NCI-H2107 (cell line): ENCODE measurements at regions not wholly inside any gene's neighbourhood (a gene's known extent, or its start where the extent isn't known, plus 50 kb on each side); places are given as distances from the start of the nearest gene placed in this dataset.
"Not testable (repeated sequence)": the region's sequence is repeated elsewhere in the genome, so short reads cannot be mapped to it uniquely, and the experiment has no call there.

Experiments
- DNase-seq: peaks from one replicate; lab custom pipeline; 2025; lab: John Stamatoyannopoulos, UW

DNA sequence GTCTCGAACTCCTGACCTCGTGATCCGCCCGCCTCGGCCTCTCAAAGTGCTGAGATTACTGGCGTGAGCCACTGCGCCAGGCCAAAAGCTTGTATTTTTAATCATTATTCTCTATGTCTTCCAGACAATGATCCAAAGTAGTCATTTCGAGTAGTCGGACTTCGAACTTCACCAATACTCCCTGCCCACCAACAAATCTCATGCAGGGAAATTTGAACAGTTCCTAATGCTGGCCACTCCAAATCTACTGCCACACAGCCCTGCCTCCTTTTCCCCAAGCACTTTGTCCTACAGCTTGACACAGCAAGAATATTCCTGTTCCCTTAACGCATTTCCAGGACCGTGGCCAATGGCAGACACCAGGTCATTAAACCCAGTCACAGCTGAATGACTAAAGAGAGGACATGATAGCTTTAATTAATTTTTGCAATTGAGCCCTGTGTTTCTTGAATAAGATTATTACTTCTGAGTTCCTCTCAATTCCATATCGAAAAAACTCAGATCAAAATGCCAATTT is 142.3 kb upstream of the NRP1 start:
- no peak for DNase-seq

DNA sequence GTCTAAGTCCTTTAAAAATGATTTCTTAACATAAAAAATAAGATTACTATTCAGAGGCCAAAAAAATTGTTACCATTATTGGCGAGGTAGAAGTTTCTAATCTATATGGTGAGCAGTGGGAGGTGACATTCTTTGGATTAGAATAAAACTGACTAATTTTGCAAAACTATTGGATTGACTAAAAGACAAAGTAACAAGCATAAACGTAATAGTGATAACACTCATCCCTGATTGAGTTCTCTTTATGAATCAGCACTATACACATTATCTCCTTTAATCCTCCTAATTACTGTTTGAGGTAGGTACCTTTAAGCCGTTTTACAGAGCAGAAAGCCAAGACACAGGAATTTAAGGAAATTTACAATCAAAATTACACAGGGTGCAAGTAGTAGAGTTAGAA is 139.2 kb upstream of the NRP1 start:
- DNase-seq = no peak

DNA sequence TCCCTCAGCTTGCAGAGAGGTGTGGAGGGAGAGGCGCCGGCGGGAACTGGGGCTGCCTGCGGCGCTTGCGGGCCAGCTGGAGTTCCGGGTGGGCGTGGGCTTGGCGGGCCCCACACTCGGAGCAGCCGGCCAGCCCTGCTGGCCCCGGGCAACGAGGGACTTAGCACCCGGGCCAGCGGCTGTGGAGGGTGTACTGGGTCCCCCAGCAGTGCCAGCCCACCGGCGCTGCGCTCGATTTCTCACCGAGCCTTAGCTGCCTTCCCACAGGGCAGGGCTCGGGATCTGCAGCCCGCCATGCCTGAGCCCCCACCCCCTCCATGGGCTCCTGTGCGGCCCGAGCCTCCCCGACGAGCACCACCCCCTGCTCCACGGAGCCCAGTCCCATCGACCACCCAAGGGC is 133.5 kb upstream of the NRP1 start:
- DNase-seq = not testable (repeated sequence)

DNA sequence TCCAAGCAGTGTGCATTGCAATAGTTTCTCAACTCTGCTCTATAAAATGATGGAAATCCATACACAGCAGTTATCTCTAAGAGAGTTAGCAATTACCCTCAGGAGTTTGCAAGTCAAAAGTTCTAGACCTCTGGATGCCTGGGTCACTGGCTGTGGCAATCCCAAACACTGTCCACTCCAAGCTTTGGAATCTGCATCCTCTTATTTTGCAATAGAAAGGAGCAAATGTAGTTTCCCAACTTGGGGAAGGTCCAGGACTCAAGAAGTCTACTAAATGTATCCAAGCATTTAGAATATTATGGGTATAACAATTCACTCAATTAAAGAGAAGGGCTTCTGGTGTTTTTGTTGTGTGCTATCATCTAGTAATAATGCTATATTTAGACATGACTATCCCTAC is 131.3 kb upstream of the NRP1 start:
- no peak for DNase-seq

DNA sequence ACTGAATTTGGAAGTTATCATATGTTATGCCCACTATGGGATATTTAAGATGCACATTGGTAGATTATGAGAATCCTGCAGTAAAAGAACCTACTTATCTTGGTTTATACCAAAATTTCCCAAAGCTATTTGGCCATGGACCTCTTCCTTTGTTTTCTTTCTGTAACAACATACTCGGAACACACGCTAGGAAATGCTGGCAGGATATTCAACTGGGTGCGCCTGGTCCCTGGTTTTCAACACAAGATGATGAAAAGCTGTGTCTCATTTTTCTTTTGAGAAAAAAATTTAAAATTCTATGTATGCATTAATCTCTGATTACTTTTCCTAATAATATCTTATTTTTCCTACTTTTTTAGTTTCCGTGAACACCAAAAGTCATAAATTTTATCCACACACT is 128.5 kb upstream of the NRP1 start:
- no peak for DNase-seq

DNA sequence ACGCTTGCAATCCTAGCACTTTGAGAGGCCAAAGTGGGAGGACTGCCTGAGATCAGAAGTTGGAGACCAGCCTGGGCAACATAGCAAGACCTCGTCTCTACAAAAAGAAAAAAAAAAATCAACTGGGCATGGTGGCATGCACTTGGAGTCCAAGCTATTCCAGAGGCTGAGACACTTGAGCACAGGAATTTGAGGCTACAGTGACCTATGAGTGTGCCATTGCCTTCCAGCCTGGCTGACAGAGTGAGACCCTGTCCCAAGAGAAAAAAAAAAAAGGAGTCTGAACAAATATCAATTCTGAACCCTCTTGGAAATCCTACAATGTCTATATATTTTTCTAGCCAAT is 126.8 kb upstream of the NRP1 start:
- no peak for DNase-seq

DNA sequence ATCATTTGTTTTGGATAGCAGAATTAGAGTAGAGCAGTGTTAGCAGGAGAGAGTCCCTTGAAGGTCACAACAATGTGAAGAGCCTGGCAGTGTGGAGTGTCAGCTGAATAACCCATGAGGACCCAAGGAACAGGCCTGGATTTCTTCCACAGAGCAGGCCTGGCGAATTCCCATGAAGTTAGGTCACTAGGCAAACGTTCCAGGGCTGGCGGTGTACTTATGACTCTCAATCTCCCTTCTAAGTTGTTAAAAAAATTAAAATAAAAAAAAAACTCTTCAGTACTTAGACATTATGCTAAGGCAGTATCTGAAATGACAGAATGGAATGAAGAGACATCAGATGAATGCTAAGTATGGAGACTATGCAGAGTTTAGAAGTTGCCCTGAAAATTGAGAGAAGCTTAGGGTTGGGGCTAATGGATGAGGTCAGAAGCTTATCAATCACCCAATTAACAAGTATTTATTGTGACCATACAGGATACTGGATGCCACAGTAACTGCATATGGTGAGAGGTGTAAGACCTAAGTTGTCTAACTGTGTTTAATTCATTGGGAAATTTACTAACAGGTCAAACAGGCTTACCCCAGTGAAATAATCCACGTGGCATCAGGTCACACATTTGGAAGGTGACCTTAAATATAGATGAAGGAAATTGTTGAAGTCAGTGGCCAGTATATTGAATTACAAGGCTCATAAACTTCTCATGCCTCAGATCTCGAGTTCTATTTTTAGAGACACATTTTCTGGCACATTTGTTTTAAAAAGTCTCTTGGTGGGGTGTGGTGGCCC is 126.2 kb upstream of the NRP1 start:
- no peak for DNase-seq

DNA sequence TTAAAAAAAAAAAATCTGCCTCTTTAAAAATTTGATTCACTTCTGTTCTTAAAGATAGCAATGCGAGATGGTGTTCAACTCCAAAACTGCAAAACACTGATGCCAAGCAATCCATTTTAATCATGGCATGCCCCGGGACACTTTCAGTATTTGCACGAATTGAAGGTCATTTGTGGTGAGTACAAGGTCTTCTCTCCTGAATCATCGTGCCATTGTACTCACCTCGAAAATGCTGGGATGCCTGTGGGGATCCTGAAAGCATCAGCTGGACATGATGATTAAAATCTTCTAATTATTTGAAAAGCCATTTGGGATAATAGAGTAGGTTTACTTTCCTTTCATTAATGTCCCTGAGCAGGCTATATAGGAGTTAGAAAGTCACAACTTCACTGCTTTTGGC is 125.1 kb upstream of the NRP1 start:
- DNase-seq = no peak

DNA sequence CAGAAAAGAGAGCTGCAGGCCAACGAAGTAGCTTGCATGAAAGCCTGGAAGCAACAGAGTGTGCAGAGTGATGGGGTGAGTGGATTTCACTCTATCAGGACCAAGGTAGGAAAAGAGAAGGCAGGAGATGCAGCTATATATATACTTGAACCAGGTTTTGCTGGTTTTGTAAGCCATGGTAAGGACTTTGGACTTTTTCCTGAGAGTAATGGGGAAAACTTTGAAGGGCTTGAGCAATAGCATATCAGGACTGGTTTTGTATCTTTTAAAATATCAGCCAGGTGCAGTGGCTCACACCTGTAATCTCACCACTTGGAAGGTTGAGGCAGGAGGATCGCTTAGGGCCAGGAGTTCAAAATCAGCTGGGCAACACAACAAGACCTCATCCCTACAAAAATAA is 120.6 kb upstream of the NRP1 start:
- DNase-seq = no peak

DNA sequence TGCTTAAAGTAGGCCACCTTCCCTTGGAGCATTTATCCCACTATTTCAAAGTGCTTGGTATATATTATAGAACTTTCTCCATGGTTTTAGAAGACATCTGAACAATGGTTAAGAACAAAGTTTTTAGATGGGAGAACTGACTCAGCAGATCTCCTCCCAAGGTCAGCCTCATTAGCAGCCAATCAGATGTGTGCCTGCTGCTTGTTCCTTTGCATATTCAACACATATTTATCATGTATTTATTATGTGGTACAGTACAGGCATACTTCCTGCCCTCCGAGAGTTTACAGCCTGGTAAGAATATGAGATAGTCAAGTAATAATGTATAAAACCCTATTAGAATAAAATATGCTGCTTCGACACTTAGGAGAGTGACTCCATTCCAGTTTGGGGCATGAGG is 120.1 kb upstream of the NRP1 start:
- DNase-seq = no peak

DNA sequence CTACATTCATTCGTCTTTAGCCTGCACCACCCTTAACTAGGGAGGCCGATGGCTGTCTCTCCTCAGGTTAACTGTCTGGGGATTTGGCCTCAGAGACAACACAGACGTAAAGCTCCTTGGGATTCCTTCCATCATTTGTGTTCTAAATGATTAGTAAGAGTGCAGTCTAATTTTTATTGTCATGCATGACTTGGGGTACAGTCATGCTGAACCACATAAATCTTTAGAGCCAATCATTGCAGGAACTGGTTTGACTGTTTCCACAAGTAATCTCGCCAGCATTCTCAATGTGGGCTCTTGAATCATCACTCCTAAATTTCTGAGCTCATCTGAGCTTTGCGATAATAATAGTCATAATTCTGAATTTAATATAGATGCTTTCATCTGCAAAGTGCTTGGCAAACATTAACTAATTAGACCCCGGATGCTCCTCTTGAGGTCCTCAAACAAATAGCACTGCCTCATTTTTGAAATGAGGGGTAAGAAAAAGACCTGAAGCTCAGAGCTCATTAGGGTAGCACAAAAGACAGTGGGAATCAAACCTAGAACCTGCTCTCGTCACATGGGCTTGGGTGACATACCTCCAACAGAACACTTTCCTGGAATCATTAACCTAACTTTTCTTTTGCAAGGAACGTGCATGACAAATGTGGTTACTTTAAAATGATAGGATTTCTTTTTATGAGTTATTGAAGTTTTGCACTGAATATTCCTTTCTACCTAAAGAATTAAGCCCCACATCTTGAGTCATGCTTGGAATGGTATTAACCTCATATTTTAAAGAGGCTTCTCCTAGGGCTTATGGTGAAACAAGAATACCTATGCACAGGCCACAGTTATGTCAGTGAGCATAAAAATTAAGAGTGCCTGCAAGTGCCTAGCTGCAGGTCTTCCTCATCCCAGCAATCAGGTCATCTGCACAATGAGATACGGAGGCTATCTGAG is 118.9 kb upstream of the NRP1 start:
- no peak for DNase-seq

DNA sequence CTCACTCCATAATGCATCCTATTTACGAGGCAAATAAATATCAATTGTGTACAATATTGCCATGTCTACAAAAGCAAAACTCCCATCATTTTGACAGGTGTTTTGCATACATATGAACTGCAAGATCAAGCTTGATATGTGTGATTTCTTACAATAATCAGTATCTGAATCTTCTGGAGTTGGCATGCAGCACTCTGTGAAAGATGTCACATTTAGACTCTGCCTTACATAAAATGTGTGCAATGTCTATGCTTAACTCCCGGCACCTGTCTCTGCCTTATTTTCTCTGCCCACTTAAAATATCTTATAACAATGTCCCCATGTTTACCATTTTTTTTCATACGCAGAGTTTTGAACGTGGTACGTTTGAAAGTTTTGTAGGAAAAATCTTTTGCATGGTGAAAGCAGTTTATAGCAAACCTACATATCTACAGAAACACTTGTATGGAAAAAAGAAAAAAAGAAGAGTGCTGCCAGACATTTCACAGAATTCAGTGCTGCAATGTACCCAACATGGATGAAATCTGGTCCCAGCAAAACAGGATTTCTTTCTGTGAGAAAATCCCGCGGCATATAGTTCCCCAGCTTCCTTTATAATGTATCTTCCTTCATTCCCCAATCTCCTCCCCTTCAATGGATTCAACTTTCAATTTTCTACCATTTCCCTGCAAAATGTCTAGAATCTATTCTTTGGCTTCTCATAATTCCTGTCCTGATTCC is 114.1 kb upstream of the NRP1 start:
- no peak for DNase-seq

DNA sequence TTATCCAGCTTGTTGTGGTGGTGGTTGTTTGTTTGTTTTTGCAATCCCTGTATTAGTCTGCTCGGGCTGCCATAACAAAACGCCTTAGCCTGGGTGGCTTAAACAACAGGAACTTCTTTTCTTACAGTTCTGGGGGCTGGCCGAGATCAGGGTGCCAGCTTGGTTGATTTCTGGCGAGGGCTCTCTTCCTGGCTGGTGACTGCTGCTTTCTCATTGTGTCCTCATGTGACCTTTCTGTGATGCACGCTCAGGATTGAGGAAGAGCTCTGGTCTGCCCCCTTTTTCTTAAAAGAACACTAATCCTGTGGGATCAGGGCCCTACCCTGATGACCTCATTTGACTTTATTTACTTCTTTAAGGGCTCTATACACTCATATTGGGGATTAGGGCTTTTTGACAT is 107.1 kb upstream of the NRP1 start:
- no peak for DNase-seq

DNA sequence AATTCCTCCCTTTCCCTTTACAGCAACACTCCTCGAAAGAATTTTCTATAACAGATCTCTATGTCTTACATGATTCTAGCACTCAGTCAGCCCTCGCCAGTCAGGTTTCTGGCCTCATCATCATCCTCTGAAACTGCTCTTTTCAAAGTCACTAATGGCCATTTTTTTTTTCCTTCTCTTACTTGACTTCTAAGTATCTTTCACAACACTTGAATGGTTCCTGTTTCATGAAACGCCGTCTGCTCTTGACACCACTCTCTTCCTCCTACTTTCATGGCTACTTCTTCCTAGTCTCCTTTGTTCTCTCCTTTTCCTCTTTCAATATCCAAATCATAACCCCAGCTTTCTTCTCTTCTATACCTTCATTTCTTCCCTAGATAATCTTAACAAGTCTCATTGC is 100.5 kb upstream of the NRP1 start:
- no peak for DNase-seq

DNA sequence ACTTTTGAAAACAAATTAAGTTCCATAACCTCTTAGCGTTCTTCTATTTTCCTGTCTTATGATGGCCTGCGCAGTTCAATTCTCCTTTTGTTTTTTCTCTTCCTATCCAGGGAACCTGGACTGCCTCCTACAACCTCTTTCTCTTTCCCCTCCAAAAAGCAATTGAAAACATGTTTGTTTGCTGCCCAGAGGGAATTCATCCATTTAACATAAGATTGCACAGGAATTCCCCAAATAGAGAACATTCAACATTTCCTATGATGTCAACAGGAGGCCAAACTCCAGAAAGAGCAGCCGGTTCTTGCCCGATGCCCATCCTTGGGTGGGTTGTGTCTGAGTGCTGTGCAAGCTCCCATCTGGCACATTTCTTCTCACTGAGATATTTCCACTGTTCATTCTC is 94.2 kb upstream of the NRP1 start:
- no peak for DNase-seq

DNA sequence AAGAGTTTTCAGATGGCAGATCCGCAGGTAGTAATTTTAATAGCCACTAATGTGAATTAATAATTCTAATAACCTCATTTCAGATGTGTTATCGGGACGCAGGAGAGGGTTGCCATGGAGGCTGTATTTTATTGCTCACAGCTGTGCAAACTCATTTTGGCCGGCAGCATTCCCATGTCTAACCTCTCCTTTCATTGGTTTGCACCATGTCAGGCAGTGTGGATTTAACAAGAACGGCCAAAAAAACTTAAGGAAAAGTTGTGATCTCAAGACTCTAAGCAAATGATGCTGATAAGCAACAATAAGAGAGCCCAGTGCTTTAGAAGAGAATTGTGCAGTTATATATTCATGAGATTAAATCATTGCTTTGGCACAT is 88.7 kb upstream of the NRP1 start:
- DNase-seq = no peak

DNA sequence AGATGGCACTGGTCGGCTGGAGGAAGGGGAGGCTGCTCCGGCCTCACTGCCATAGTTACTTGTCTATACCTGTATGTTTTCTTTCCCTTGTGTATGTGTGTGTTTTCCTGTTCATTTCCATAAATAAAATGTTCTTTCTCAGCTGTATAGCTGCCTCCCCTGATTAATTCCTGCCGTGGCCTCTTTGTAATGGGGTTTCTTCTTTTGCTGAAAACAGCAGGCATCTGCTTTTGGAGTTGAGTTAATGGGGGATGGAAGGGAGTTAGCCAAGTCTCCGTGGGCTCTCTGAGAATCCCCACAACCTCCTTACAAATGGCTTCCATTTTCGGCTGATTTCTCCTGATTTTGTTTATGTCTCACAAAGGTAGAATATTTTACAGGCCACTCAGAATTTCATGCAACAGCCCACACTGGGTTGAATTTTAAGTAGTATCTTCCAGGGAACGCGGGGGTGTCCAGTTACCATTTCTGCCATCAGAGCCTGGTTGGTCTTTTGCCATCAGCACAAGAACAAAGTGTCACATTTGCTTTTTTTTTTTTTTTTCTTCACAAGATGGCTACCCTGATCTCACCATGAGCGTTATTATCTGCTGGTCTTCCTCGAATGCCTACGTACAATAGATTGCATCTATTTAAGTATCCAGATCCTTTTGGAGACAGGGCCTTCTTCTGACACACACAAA is 88.1 kb upstream of the NRP1 start:
- no peak for DNase-seq

DNA sequence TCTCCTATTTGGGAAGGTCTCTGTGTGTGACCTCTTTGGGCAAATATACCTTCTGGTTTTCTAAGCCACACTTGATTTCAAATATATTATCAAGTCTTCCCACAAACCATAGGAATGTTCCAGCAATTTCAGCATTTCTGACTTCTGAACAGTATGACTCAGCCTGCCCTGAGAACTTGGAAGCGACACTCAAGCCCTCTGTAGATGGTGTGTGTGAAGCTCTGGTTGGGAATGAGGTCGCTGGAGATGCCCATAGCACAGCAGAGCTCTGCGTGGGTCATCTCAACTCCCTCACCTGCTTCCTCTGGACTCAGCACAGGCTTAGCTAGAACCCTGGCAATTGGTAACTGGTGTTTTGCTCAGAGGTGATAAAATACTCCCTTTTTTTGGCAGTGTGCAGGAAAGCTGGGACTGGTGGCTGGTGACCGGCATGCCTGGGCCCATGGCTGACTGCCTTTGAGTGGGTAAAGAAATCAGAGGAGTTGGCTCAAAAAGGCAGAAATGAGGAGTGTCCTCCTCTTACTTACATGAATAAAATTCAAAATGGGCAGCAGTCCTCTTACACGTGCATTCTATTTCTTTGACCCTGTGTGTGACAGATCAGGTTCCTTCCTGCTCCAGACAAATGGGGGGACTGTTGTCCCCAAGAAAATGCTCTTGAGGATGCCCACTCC is 87.5 kb upstream of the NRP1 start:
- no peak for DNase-seq

DNA sequence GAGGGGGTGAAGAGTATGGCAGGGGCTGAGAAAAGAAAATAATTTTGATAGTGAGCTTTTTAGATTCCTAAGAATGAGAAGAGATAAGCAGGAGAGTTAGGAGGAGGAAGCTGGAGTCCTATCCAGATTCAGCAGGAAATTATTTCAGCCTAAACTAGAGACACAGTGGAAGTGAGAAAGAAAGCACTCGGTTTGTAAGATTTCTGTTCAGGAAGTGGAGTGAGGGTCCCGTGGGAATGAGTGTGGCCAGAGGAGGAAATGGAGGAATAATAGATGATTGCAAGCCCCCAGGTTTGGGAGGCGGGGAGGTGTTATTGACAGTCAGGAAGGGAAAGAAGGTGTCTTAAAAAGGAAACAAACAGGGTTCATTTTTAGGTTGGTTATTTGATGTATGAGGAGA is 84.8 kb upstream of the NRP1 start:
- DNase-seq = no peak

DNA sequence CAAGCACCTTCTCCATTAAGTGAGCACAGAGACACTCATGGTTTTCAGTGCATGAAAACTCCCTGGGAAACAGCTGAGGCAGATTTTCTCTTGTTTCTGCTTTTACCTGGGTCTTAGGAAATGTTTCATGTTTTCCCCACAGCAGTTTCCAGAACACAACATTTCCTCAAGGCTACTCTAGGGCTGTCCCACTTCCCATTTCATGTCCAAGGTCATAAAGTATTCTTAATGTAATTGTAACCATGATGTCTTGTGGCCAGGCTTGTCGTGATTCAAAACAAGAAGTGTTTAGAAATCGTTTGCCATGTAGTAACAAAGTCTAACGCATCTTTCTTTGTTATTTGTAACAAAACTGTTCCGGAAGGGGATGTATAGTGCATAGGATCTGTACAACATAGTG is 83.8 kb upstream of the NRP1 start:
- no peak for DNase-seq

DNA sequence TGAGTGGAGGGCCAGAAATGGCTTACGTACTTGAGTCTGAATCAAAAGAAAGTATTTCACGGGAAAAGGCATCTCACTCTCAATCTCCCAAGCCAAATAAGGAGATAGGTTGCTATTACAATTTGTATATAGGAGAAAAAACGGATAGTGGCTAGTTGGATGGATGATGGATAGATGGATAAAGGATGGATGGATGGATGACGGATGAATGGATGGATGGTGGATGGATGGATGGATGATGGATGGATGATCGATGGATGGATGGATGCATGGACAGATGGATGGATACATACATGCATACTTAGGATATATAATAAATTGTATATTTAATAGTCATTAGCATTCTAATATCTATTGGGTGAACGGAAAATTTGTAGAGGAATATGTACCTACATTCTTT is 82.2 kb upstream of the NRP1 start:
- DNase-seq = no peak

DNA sequence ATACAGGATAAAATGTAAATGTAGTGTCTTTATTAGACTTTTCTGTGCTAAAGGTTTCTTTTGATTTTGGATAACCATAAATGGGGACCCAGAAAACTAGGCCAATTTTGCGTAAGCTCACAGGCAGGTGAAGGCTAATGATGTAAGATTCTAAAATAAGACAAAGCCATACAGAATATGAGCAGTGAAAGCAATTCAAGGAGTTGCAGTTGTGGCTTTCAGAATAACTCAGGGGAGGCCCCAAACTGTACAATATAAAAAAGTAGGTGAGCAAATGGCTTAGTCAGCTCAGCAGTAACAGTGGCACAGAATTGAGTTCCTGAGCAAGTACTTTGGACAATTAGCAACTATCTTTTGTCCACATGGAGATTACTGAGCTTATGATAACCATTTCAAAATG is 81.7 kb upstream of the NRP1 start:
- DNase-seq = no peak
